RWPE2 (cell line): ENCODE measurements at regions not wholly inside any gene's neighbourhood (a gene's known extent, or its start where the extent isn't known, plus 50 kb on each side); places are given as distances from the start of the nearest gene placed in this dataset.

Source experiments
- ATAC-seq: fragments of 200-7000 bp; cut with Tn5 transposase; 3 replicates; pipeline ENCODE4 v1.9.1; 2021; ENCODE audit warnings: low read depth
- DNase-seq: peaks from one replicate; pipeline ENCODE4 v3.0.0-alpha.2; 2020; ENCODE audit warnings: low spot score
- H3K27ac ChIP-seq: fragments of 450-650 bp; 2 replicates; pipeline ENCODE4 v1.5.1; 2017; ENCODE audit warnings: mild to moderate bottlenecking; ENCODE audit not compliant: poor library complexity, severe bottlenecking
- H3K27me3 ChIP-seq: fragments of 250-450 bp; sonication (Bioruptor Pico); 2 replicates; pipeline ENCODE4 v1.5.1; 2021; ENCODE audit warnings: mild to moderate bottlenecking, moderate library complexity; ENCODE audit not compliant: insufficient read depth, poor library complexity, severe bottlenecking
- H3K36me3 ChIP-seq: fragments of 250-450 bp; sonication (Bioruptor Pico); 2 replicates; pipeline ENCODE4 v1.5.1; 2020; ENCODE audit warnings: low read depth, mild to moderate bottlenecking, moderate library complexity
- H3K4me1 ChIP-seq: fragments of 250-450 bp; sonication (Bioruptor Pico); 2 replicates; pipeline ENCODE4 v1.5.1; 2021; ENCODE audit warnings: mild to moderate bottlenecking, moderate library complexity; ENCODE audit not compliant: insufficient read depth, poor library complexity, severe bottlenecking
- H3K4me3 ChIP-seq: fragments of 250-450 bp; sonication (Bioruptor Pico); 2 replicates; pipeline ENCODE4 v1.5.1; 2021; ENCODE audit warnings: mild to moderate bottlenecking, moderate library complexity; ENCODE audit not compliant: severe bottlenecking
- H3K9me3 ChIP-seq: fragments of 250-450 bp; sonication (Bioruptor Pico); 2 replicates; pipeline ENCODE4 v1.5.1; 2021; ENCODE audit warnings: mild to moderate bottlenecking, moderate library complexity; ENCODE audit not compliant: severe bottlenecking
- TF ChIP-seq, protein P1 (sequence below): fragments of 450-650 bp; IDR thresholded peaks from one replicate; pipeline ENCODE4 v1.5.1; 2017; ENCODE audit warnings: mild to moderate bottlenecking, moderate library complexity; ENCODE audit not compliant: poor library complexity, severe bottlenecking

DNA sequence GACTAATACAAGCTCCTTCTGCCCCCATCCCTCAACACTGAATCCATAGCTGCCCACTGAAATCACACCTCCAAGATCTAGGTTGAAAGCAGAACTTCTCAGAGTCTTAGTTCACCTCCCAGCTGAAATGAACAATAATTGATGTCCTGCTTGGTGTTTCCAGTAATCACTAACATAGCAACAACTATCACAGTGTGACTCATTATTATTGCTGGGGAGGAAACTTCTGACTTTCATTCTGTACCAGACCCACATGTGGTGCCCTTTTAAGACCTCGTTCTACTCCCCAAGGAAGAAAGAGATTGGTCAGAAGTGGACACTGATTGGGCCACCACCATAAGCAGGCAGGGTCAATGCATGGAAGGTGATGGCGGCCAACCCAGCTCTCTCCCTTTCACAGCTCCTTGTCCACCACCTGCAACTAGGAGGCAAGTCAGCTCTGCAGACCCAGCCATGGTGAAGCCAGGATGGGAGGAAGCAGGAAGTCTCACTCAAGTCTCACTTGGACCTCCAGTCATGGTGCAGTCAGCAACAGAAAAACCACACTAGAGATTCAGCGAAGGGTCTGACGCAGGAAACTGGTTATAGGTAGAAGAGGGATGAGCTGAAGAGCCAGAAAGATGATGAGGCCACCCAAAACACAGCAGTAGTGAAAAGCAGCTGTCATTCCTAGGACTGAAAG is 720.2 kb downstream of the PTPRU start:
- Histone ChIP-seq H3K27me3 (no peaks in the 10 kb centered on the region), H3K27ac (no peak overlapping the region), H3K36me3 (no peaks in the 10 kb centered on the region), H3K4me1 (no peaks in the 10 kb centered on the region), H3K9me3 (no peaks in the 10 kb centered on the region), H3K4me3 (no peak overlapping the region)
- TF ChIP-seq, protein P1, sequence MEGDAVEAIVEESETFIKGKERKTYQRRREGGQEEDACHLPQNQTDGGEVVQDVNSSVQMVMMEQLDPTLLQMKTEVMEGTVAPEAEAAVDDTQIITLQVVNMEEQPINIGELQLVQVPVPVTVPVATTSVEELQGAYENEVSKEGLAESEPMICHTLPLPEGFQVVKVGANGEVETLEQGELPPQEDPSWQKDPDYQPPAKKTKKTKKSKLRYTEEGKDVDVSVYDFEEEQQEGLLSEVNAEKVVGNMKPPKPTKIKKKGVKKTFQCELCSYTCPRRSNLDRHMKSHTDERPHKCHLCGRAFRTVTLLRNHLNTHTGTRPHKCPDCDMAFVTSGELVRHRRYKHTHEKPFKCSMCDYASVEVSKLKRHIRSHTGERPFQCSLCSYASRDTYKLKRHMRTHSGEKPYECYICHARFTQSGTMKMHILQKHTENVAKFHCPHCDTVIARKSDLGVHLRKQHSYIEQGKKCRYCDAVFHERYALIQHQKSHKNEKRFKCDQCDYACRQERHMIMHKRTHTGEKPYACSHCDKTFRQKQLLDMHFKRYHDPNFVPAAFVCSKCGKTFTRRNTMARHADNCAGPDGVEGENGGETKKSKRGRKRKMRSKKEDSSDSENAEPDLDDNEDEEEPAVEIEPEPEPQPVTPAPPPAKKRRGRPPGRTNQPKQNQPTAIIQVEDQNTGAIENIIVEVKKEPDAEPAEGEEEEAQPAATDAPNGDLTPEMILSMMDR, result no peak
- DNase-seq (no peak), ATAC-seq (no peak)

DNA sequence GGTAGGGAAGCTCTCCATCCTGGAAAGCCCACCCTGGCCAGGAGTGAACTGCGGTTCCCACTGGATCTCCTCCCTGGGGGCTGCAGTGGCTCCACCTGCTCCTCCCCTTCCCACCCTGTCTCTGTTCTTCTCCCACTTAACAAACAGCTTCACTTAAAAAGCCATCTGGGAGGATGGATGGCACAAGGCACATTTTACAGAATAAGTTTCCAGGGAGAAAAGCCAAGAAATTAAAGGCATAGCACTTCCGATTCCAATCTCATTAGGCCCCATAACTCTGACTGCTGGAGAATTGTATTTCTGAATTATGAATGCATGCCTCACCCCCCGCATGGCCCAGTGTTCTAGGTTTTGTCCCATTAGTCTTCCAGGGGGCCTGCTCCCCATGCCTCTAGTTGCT is 718.3 kb downstream of the PTPRU start:
- DNase-seq, result no peak
- Histone ChIP-seq H3K27ac (no peak overlapping the region), H3K4me3 (no peak overlapping the region), H3K36me3 (no peaks in the 10 kb centered on the region), H3K9me3 (no peaks in the 10 kb centered on the region), H3K4me1 (no peaks in the 10 kb centered on the region), H3K27me3 (no peaks in the 10 kb centered on the region)
- TF ChIP-seq, protein P1, result no peak
- no peak for ATAC-seq

DNA sequence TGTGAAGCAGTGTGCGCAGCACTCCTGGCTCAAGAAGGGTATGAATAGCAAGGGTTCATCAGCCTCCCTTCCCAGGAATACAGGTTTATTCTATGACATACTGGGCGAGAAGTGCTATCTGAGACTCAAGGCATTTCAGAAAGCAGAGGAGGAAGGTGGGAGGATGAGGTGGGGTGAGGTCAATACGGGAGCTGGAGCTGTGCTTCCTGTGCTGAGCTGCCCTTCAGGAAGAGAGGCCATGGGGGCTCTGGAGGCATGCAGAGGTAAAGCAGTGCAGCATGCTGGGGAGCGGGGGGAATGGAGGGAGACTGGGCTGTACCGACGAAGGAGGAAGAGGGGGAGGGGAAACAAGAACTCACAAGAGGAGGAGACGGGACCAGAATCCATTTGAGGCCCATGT is 717.6 kb downstream of the PTPRU start:
- Histone ChIP-seq H3K27me3 (no peaks in the 10 kb centered on the region), H3K27ac (no peak overlapping the region), H3K9me3 (no peaks in the 10 kb centered on the region), H3K4me3 (no peak overlapping the region), H3K36me3 (no peaks in the 10 kb centered on the region), H3K4me1 (no peaks in the 10 kb centered on the region)
- DNase-seq (no peak), ATAC-seq (no peak)
- TF ChIP-seq, protein P1, result no peak

DNA sequence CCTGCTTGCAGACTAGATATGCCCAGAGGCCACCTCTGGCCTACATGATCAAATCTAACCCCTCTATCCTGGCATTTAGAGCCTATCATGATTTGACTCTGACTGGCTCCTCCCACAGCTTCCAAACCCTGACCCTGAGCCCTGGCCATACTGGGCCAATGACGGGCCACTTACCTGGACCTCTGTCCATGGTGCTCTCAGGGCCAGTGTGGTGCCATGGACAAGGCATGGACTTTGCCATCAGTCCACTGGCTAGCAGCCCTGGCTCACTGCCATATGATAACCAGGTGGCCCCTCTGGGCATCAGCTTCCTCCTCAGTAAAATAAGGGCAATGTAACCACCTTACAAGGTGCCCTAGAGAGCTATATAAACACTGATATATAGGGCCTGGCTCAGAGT is 713.4 kb downstream of the PTPRU start:
- H3K4me3 ChIP-seq, result no peak overlapping the region
- no peak for ATAC-seq
- H3K27me3 ChIP-seq, result no peaks in the 10 kb centered on the region
- no peaks in the 10 kb centered on the region for H3K9me3 ChIP-seq
- no peak for DNase-seq
- H3K36me3 ChIP-seq, result no peaks in the 10 kb centered on the region
- TF ChIP-seq, protein P1, result no peak
- no peak overlapping the region for H3K27ac ChIP-seq
- no peaks in the 10 kb centered on the region for H3K4me1 ChIP-seq

DNA sequence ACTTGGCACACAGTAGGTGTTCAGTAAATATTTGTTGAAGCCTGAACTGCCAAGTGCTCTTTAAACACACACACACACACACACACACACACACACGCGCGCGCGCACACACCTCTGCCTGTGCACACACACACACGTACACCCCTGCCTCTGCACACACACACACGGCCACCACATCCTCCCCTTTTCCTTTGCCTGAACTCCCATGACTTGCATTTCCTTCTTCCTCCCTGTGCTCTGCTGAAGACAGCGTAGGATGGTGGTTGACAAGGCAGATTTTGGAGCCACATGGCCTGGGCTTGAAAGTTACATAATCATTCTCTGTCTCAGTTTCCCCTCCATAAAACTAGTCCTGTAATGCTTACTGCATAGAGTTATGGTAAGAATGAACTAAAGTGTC is 712.3 kb downstream of the PTPRU start:
- no peaks in the 10 kb centered on the region for H3K36me3 ChIP-seq
- TF ChIP-seq, protein P1, result no peak
- ATAC-seq (no peak), DNase-seq (no peak)
- H3K27me3 ChIP-seq, result no peaks in the 10 kb centered on the region
- no peak overlapping the region for H3K27ac ChIP-seq
- no peak overlapping the region for H3K4me3 ChIP-seq
- no peaks in the 10 kb centered on the region for H3K4me1 ChIP-seq
- H3K9me3 ChIP-seq, result no peaks in the 10 kb centered on the region
